Heart left ventricle (tissue), 13 donors: ENCODE measurements at regions not wholly inside any gene's neighbourhood (a gene's known extent, or its start where the extent isn't known, plus 50 kb on each side); places are given as distances from the start of the nearest gene placed in this dataset.

ENCODE experiments used
- POLR2A ChIP-seq, 2 donors: fragments of 450-650 bp; IDR thresholded peaks; one replicate each; pipeline ENCODE4 v1.6.1; 2017; ENCODE audit warnings: antibody characterized with exemption in 2 of 2, mild to moderate bottlenecking in 2 of 2, moderate library complexity in 2 of 2
- TF ChIP-seq, protein P1 (sequence below), 12 donors: fragments of 200-600 bp; sonication (generic) in 4 of 12; IDR thresholded peaks; one replicate each; pipeline versions ENCODE4 v1.5.0 to v1.8.0; 2018 to 2022; ENCODE audit warnings: antibody characterized with exemption in 12 of 12, mild to moderate bottlenecking in 5 of 12
- donor health status: ischemic (EF 13 %, LVEDD 7.1; RV severe dilation, severe dysfunction).
- donor health status: DM: no; HTN: yes; CAD: no.
- donor health status: DM: no; HTN: no; CAD: no.
- donor health status: ischemic (EF 25% LVEDD 6.9; RV normal size, moderate dysfunction).
- donor health status: ischemic (EF 25% LVEDD 5.7; RV mildly dilated, moderate dysfunction).
- donor health status: ischemic (EF 35%, LVEDD 5.7; RV mildly dilated, moderate dysfunction).
- donor health status: nonischemic (EF 11% LVEDD 7.7; RV severe dilation, severe dysfunction).
- donor health status: DM: yes; HTN: yes; CAD: no.
- donor health status: PGD.
- donor health status: ischemic (EF 29% LVEDD 5.4; RV normal size, mild dysfunction).
- donor health status: nonischemic (EF 23%, LVEDD 6.1; RV moderate dilation, normal function).

- TF ChIP-seq, protein P1, sequence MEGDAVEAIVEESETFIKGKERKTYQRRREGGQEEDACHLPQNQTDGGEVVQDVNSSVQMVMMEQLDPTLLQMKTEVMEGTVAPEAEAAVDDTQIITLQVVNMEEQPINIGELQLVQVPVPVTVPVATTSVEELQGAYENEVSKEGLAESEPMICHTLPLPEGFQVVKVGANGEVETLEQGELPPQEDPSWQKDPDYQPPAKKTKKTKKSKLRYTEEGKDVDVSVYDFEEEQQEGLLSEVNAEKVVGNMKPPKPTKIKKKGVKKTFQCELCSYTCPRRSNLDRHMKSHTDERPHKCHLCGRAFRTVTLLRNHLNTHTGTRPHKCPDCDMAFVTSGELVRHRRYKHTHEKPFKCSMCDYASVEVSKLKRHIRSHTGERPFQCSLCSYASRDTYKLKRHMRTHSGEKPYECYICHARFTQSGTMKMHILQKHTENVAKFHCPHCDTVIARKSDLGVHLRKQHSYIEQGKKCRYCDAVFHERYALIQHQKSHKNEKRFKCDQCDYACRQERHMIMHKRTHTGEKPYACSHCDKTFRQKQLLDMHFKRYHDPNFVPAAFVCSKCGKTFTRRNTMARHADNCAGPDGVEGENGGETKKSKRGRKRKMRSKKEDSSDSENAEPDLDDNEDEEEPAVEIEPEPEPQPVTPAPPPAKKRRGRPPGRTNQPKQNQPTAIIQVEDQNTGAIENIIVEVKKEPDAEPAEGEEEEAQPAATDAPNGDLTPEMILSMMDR (IDR thresholded peaks at IDR 0.05), result no peak
- no peak for TF ChIP-seq POLR2A (IDR thresholded peaks at IDR 0.05)
Measured at GRCh38 chr14:22411398-22412055, 177.5 kb downstream of the DAD1 start.
